GM18508 (cell line): ENCODE measurements at regions not wholly inside any gene's neighbourhood (a gene's known extent, or its start where the extent isn't known, plus 50 kb on each side); places are given as distances from the start of the nearest gene placed in this dataset.
"Not testable (repeated sequence)": the region's sequence is repeated elsewhere in the genome, so short reads cannot be mapped to it uniquely, and the experiment has no call there.

Experiments used
- ATAC-seq: cut with Tn5 transposase; IDR thresholded peaks from one replicate; pipeline ENCODE4 v1.9.1; 2021; ENCODE audit warnings: moderate number of reproducible peaks; ENCODE audit not compliant: insufficient read depth, unreplicated experiment

GRCh38 chr10:78457804-78458482, 424.3 kb downstream of the RPS24 start:
- no peak for ATAC-seq

- ATAC-seq = no peak
Measured at GRCh38 chr10:78458983-78459638, 425.4 kb downstream of the RPS24 start.

- ATAC-seq = no peak
Measured at GRCh38 chr10:78459639-78460037, 426.0 kb downstream of the RPS24 start.

- no peak for ATAC-seq
Measured at GRCh38 chr10:78460204-78460603, 426.5 kb downstream of the RPS24 start.

GRCh38 chr10:78461333-78461732, 427.7 kb downstream of the RPS24 start:
- no peak for ATAC-seq

GRCh38 chr10:78462176-78462575, 428.5 kb downstream of the RPS24 start:
- ATAC-seq = no peak

GRCh38 chr10:78462726-78463228, 429.1 kb downstream of the RPS24 start:
- ATAC-seq = no peak

- ATAC-seq = no peak
Measured at GRCh38 chr10:78464118-78464855, 430.6 kb downstream of the RPS24 start.

- ATAC-seq = no peak
Measured at GRCh38 chr10:78464856-78465267, 431.2 kb downstream of the RPS24 start.

GRCh38 chr10:78465431-78465830, 431.8 kb downstream of the RPS24 start:
- no peak for ATAC-seq

- ATAC-seq = no peak
Measured at GRCh38 chr10:78467496-78468106, 433.9 kb downstream of the RPS24 start.

GRCh38 chr10:78468731-78469130, 435.1 kb downstream of the RPS24 start:
- ATAC-seq = not testable (repeated sequence)

- ATAC-seq = no peak
Measured at GRCh38 chr10:78470267-78471103, 436.8 kb downstream of the RPS24 start.

- no peak for ATAC-seq
Measured at GRCh38 chr10:78471326-78471722, 437.7 kb downstream of the RPS24 start.

- ATAC-seq = no peak
Measured at GRCh38 chr10:78471723-78472550, 438.3 kb downstream of the RPS24 start.

- no peak for ATAC-seq
Measured at GRCh38 chr10:78472551-78472890, 438.9 kb downstream of the RPS24 start.

GRCh38 chr10:78473006-78473405, 439.3 kb downstream of the RPS24 start:
- ATAC-seq = no peak

GRCh38 chr10:78474743-78475142, 441.1 kb downstream of the RPS24 start:
- no peak for ATAC-seq

- ATAC-seq = no peak
Measured at GRCh38 chr10:78475437-78475836, 441.8 kb downstream of the RPS24 start.
